ENCODE measurements at regions not wholly inside any gene's neighbourhood (a gene's known extent, or its start where the extent isn't known, plus 50 kb on each side); places are given as distances from the start of the nearest gene placed in this dataset.

DNA sequence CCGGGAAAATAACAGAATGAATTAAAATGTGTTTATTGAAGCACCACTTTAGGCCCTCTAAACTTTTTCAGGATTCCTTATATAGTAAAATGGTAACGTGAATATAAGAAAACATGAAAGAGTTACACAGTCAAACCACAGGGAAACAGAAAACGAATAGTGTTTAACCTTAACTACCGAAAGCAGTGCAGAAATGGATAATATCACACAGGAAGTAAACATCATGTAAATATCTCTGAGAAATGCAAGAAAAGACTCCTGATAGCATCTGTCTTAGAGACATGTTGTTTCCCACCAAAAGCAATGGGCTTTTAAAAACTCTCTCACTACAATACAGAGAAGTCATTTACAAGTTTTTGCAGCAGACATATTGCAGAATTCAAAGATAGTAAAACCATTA, 323.9 kb upstream of the CXXC4 start:
- no peak for DNase-seq (ENCODE audit: extremely low read depth, low read depth)
- TF ChIP-seq, protein P1, sequence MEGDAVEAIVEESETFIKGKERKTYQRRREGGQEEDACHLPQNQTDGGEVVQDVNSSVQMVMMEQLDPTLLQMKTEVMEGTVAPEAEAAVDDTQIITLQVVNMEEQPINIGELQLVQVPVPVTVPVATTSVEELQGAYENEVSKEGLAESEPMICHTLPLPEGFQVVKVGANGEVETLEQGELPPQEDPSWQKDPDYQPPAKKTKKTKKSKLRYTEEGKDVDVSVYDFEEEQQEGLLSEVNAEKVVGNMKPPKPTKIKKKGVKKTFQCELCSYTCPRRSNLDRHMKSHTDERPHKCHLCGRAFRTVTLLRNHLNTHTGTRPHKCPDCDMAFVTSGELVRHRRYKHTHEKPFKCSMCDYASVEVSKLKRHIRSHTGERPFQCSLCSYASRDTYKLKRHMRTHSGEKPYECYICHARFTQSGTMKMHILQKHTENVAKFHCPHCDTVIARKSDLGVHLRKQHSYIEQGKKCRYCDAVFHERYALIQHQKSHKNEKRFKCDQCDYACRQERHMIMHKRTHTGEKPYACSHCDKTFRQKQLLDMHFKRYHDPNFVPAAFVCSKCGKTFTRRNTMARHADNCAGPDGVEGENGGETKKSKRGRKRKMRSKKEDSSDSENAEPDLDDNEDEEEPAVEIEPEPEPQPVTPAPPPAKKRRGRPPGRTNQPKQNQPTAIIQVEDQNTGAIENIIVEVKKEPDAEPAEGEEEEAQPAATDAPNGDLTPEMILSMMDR (IDR thresholded peaks at IDR 0.05; ENCODE audit: low read depth, low read length): no peak

DNA sequence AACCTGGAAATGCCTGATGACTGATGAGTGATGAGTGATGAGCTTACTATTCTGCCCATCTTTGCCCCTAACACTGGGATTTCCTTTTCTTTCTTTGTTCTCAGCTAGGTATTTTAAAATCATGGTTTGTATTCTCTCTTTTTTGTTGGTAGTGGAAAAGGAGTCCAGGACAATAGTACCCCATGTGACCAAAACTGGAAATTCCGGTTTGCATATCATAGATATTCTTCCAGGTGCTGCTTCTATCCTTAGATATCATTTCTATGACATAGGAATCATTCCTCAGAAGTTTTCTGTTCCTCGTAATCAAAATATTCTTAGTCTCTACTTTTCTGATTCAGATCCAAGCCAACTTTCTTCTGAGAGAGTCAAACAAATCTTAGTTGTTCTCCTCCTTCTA, 320.5 kb upstream of the TET2 start:
- TF ChIP-seq, protein P1 (IDR thresholded peaks at IDR 0.05; ENCODE audit: low read depth, low read length): no peak
- no peak for DNase-seq (ENCODE audit: extremely low read depth, low read depth)

DNA sequence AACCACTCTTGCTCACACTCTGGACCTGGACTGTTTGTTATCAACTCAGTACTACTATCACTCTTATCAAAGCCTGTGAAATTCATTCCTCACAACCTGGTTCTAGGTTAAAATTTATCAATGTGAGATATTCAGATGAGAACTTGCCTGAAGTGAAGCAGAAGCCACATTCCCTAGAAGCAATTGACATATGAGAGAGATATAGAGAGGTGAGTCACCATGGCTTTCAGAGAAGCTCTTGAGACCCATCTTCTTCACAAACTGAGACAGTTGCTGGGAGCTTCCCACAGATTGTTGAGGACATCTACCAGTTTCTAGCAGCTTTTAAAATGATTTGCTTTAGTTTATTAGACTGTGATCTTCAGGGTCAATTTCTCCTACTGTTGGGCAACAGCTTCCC, 316.9 kb upstream of the TET2 start:
- TF ChIP-seq, protein P1 (IDR thresholded peaks at IDR 0.05; ENCODE audit: low read depth, low read length): no peak
- DNase-seq (ENCODE audit: extremely low read depth, low read depth): no peak

DNA sequence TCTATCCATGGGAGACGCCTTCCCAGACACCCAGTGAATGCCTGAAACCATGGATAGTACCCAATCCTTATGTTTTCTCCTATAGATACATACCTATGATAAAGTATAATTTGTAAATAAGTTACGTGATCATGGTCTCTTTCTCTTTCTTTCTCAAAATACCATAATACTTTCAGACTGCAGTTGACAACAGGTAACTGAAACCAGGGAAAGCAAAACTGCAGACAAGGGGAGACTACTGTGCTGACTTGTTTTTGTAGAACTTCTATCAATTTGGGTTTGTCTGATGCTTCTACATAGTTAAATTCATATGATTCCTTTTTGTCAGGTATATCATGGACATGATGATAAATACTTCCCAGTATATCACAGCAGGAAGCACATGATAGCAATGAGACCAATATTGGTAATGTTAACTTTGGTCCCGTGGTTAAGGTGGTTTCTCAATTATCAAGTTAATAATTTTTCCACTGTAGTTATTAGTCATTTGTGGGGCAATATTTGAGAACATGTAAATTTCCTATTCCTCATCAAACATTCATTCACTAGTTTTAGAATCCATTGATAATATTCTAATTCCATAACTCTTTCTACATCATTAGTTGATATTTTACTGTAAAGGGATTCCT, 298.0 kb upstream of the TET2 start:
- DNase-seq (ENCODE audit: extremely low read depth, low read depth): no peak

DNA sequence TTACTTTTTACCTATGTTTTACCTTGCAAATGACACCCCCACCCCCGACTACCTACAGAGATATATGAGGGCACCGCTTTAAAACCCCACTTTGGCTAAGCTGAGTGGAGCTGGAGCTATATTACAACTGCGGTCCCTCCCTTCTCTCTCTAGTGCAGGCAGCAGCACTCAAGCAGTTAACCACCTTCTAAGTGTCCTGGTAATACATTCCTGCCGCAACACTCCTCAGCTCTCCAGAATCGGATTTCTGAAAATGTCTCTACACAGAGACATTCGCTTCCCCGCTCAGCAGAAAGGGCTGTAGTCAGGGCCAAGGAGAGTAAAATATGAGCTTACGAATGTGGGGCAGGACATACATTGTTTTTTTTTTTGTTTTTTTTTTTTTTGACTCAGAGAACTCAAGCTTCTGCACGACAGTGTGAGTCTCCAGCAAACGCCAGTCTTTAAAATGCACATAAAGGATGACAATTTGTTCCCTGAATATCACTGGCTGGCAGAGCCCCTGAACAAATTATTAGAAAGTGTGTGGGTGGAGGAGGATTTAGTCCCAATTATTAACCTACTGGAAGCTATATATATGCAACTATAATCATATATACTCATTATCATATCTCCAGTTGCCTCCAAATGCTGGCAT, 287.0 kb upstream of the TET2 start:
- TF ChIP-seq, protein P1 (IDR thresholded peaks at IDR 0.05; ENCODE audit: low read depth, low read length): no peak
- DNase-seq (ENCODE audit: extremely low read depth, low read depth): no peak

More for the DNA sequence above, 298.0 kb upstream of the TET2 start:
- TF ChIP-seq, protein P1 (IDR thresholded peaks at IDR 0.05; ENCODE audit: low read depth, low read length): no peak

DNA sequence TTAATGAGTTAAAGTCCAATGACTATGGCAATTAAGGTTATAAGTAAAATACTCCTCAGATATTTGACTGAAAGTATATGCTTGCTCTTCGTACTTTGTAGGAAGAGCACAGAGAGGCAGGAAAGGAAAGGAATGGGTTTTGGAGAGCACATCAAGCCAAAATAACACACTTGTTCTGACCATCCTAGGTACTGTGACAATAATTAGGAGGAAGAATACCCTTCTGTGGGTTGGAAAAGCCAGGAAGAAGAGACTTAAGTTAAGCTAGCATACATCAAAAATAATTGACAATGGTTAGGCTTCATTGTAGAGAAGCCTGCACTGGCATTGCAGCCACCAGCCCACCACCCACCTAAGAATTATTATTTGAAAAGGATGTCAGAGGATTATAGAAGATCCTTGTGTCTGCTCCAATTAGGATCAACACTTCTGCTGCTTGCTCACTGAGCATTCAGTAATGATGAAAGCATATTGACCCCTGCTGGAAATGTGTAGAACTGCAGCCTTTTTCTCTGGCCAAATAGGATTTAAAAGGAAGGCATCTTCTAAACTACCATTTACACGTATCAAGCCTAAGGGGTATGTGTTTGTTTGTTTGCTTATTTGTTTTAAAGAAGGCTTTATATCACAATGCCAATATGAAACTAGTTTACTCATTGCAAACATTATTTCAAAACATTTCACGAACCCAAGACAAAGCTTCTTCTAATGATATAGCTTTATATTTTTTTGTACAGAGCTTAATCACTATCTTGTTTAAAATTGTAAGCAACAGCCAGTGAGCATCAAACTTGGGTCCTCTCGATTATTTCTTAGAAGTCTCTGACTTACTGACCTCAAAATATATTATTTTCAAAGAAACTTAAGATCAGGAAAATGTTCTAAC, 286.2 kb upstream of the TET2 start:
- TF ChIP-seq, protein P1 (IDR thresholded peaks at IDR 0.05; ENCODE audit: low read depth, low read length): peak; percentile 66
- DNase-seq (ENCODE audit: extremely low read depth, low read depth): no peak

DNA sequence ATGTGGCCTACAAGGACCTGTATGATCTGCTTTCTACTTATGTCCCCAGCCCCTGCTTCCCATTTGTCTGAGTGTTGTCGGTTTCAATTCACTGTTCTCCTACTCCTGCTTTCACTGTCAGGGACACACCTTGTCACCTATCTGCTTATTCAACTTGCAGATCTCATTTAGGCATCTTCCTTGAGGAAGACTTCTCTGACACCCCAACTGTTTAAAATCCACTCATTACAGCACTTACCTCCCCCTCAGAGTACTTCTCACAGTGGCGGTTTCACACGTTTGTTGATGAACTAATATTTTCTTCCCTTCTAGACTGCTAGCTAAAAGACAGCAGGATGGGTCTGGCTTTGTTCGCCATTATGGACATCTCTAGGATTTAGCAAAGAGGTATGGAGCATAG, 279.9 kb upstream of the TET2 start:
- TF ChIP-seq, protein P1 (IDR thresholded peaks at IDR 0.05; ENCODE audit: low read depth, low read length): no peak
- DNase-seq (ENCODE audit: extremely low read depth, low read depth): no peak

Measured in AG09319 (cell line).